DOHH2 (cell line): ENCODE measurements at regions not wholly inside any gene's neighbourhood (a gene's known extent, or its start where the extent isn't known, plus 50 kb on each side); places are given as distances from the start of the nearest gene placed in this dataset.
A peak's percentile ranks its signal among the peaks of the same experiment; 100 is the strongest.
"Not testable (repeated sequence)": the region's sequence is repeated elsewhere in the genome, so short reads cannot be mapped to it uniquely, and the experiment has no call there.

ENCODE experiments used
- H3F3A ChIP-seq: fragments of 200-600 bp; sonication (generic), shearing (Covaris generic); 2 replicates; pipeline ENCODE4 v1.6.0; 2016; ENCODE audit warnings: antibody characterized with exemption, mild to moderate bottlenecking; ENCODE audit not compliant: control insufficient read depth, insufficient read depth
- H3K27ac ChIP-seq: fragments of 200-600 bp; sonication (generic); 2 replicates; pipeline ENCODE4 v1.5.1; 2014; ENCODE audit warnings: low read depth, mild to moderate bottlenecking, low read length, moderate library complexity
- H3K27me3 ChIP-seq: fragments of 200-600 bp; sonication (generic); 2 replicates; pipeline ENCODE4 v1.6.1; 2014; ENCODE audit warnings: mild to moderate bottlenecking, low read length, mixed read lengths; ENCODE audit not compliant: control insufficient read depth
- H3K36me3 ChIP-seq: fragments of 200-600 bp; sonication (generic); 2 replicates; pipeline ENCODE4 v1.6.1; 2014; ENCODE audit warnings: mild to moderate bottlenecking, low read length, moderate library complexity, mixed read lengths; ENCODE audit not compliant: control insufficient read depth
- H3K4me1 ChIP-seq: fragments of 200-600 bp; sonication (generic); 2 replicates; pipeline ENCODE4 v1.6.1; 2014; ENCODE audit warnings: mild to moderate bottlenecking, low read length, mixed read lengths; ENCODE audit not compliant: control insufficient read depth
- H3K4me2 ChIP-seq: fragments of 200-600 bp; sonication (generic); 2 replicates; pipeline ENCODE4 v1.6.0; 2014; ENCODE audit warnings: mild to moderate bottlenecking, low read length, moderate library complexity
- H3K4me3 ChIP-seq: fragments of 200-600 bp; sonication (generic); 2 replicates; pipeline ENCODE4 v1.5.1; 2014; ENCODE audit warnings: mild to moderate bottlenecking, low read length, mixed read lengths
- H3K79me2 ChIP-seq: fragments of 200-600 bp; sonication (generic); 2 replicates; pipeline ENCODE4 v1.6.1; 2014; ENCODE audit warnings: mild to moderate bottlenecking, low read length, mixed read lengths; ENCODE audit not compliant: control insufficient read depth
- H3K9me2 ChIP-seq: fragments of 200-600 bp; sonication (generic); replicated peaks from 2 replicates; pipeline ENCODE4 v1.6.1; 2014; ENCODE audit warnings: mild to moderate bottlenecking, low read length, mixed read lengths; ENCODE audit not compliant: control insufficient read depth
- H3K9me3 ChIP-seq: fragments of 200-600 bp; sonication (generic); 2 replicates; pipeline ENCODE4 v1.6.1; 2014; ENCODE audit warnings: antibody characterized with exemption, low read length, mixed read lengths; ENCODE audit not compliant: control insufficient read depth, insufficient read depth
- H4K20me1 ChIP-seq: fragments of 200-600 bp; sonication (generic); 2 replicates; pipeline ENCODE4 v1.6.0; 2014; ENCODE audit warnings: low read depth, mild to moderate bottlenecking, antibody characterized with exemption, low read length, moderate library complexity; ENCODE audit not compliant: control insufficient read depth, insufficient read depth

DNA sequence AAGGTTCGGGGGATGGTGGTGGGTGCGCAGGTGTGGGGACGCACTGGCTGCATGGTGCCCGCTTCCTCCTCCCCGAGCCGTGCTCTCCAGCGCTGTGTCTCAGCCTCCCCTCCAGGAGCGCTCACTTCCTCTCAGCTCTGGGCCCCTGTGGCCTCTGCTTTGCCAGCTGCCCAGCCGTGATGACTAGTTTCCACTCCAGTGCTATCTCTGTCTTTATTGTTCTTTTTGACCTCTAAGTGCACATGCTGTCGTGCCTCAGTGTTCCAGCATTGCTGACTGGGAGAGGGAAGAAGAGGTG, 71.0 kb downstream of the NPIPB11 start:
- H3K36me3 ChIP-seq, H3K27me3 ChIP-seq, H3K79me2 ChIP-seq, H3K9me3 ChIP-seq, H4K20me1 ChIP-seq, H3K9me2 ChIP-seq: not testable (repeated sequence)
- Histone ChIP-seq H3F3A (peaks cover 20% of the 10 kb centered on the region), H3K4me2 (peak overlapping the region; percentile 69), H3K4me1 (peaks cover 60% of the 10 kb centered on the region), H3K27ac (peak overlapping the region; percentile 90), H3K4me3 (peak overlapping the region; percentile 56)

DNA sequence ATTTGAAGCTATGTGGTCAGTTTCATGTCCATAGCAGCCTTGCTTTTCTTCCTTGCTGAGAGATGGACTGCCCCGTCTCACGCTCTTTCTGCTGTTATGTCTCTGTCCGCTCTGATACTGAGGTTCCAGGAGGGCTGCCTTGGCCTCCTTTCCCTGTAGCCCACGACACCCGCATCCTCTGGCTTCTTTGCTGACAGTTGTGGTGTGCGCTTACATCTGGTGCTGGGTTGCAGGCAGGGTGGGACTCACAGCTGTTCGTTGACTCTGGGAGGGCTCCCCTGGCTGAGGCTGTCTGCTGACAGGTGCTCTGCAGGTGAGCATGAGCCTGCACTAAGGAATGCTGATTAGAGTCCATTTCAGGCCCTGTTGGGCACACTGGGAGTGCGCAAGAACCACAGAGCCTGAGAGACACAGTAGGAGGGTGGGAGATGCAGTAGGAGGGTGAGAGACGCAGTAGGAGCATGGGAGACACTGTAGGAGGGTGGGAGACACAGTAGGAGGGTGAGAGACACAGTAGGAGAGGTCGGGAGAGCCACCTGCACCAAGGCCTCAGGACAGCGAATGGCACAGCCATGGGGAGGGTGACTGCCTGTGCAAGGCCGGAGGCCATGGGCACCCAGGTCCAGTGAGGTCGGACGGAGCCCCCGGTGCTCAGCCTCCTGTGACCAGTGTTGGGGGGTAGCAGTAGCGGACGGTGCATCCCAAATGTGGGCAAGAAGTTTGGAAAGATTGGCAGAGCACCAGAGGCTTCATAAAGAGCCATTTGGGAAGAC, 71.5 kb downstream of the NPIPB11 start:
- Histone ChIP-seq H3K4me2 (peak overlapping the region; percentile 69), H3F3A (peaks cover 20% of the 10 kb centered on the region), H3K27ac (peak overlapping the region; percentile 90; the same call in 1 of the 2 replicates), H3K4me1 (peaks cover 56% of the 10 kb centered on the region), H3K4me3 (peak overlapping the region; percentile 56)
- H3K9me2 ChIP-seq, H3K9me3 ChIP-seq, H4K20me1 ChIP-seq, H3K79me2 ChIP-seq, H3K36me3 ChIP-seq, H3K27me3 ChIP-seq: not testable (repeated sequence)

DNA sequence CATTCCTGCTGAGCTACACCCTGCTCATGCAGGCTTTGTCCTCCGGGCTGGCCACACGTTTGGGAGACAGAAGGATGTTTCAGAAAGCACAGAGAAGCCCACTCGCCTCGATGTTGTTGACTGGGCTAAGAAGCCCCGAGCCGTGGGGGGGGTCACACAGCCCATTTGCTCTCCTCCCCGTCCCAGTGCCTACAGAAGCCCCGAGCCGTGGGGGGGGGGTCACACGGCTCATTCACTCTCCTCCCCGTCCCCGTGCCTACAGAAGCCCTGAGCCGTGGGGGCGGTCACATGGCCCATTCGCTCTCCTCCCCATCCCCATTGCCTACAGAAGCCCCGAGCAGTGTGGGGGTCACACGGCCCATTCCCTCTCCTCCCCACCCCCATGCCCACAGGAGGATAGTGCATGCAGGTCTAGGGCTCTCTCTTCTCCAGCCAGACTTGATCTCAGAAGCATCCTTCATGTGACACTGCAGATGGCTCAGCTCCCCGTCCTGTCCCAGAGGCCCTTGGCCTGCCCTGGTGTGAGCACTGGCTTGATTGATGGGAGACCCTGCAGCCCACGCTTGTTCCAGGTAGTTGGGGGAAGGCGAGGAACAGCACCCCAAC, 72.9 kb downstream of the NPIPB11 start:
- not testable (repeated sequence) for H3K9me2 ChIP-seq, H3K4me3 ChIP-seq, H3K36me3 ChIP-seq, H3K27me3 ChIP-seq, H3K4me2 ChIP-seq, H3K27ac ChIP-seq, H3K9me3 ChIP-seq, H4K20me1 ChIP-seq, H3K79me2 ChIP-seq
- Histone ChIP-seq H3F3A (peaks cover 13% of the 10 kb centered on the region), H3K4me1 (peaks cover 50% of the 10 kb centered on the region)

DNA sequence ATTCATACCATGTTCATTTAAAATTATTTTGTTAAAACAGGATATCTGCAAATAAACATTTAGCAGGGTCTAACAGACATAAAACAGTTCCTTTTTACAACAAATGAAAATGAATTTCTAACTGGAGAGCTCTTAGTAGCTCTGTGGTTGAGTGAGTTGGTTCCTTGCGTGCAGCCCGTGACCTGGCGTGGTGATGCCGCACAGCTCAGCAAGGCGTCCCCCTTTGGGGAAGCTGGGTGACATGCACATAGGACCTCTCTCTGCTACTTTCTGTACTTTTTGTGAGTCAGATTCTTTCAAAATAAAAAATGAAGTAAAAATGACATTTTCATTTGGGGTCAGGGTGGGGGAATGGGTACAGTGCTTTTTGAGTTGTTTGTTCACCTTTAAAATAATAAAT, 75.9 kb downstream of the NPIPB11 start:
- H3K9me3 ChIP-seq, H3K9me2 ChIP-seq, H3K79me2 ChIP-seq, H3K4me3 ChIP-seq, H3K27ac ChIP-seq, H3F3A ChIP-seq, H4K20me1 ChIP-seq, H3K27me3 ChIP-seq, H3K36me3 ChIP-seq: not testable (repeated sequence)
- Histone ChIP-seq H3K4me2 (peak overlapping the region; percentile 31; the same call in 1 of the 2 replicates), H3K4me1 (peaks cover 51% of the 10 kb centered on the region)

DNA sequence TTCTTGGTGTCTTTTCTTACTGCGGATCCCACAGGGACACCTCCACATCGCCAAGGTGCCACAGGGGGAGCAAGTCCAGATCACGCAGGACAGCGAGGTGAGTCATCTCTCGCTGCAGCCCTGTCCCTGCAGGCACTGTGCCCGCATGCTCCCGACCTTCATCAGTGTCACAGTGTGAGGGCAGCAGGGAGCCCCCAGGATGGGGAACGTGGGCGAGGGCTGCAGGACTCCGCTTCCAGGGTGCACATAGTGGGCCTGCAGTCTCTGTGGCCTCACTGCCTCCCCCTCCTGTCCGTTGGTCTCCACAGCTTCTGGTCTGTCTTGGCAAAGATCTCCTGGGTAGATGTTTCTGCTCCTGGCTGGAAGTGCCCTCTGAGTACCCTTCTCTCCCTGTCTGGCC, 78.0 kb downstream of the NPIPB11 start:
- H3K4me1 ChIP-seq, result peaks cover 54% of the 10 kb centered on the region
- not testable (repeated sequence) for H3K27ac ChIP-seq, H3K9me2 ChIP-seq, H3K9me3 ChIP-seq, H3K4me2 ChIP-seq, H3K4me3 ChIP-seq, H3K79me2 ChIP-seq, H4K20me1 ChIP-seq, H3K27me3 ChIP-seq, H3K36me3 ChIP-seq, H3F3A ChIP-seq

DNA sequence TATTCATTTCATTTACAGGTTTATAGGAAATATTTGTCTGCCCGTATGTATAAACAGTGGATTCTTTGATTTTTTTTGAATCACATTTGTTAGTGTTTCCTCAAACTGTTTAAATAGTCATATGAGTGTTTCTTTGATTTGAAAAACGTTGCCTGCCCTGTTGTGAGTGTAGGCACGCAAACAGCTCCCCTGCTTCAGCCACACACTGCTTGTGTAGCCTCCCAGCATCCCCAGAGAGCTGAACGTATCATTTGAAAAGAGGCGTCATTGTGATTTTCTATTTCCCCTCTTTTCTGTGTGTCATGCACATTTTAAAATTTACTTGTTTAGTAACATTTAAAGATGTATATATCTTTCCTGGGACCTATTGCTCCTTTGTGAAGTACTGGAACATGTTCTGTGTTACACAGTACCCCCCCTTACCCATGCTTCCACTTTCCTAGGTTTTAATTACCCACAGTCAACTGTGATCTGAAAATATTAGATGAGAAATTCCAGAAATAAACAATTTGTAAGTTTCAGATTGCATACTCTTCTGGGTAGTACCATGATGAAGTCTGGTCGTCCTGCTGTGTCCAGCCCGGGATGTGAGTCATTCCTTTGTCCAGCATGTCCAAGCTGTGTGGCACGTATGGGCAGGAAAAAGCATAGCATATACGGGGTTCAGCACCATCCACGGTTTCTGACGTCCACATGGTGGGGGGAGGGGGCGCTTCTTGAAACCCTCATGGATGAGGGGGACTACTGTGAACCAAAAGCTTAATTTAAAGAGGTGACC, 78.7 kb downstream of the NPIPB11 start:
- Histone ChIP-seq H3K4me2 (peak overlapping the region; percentile 36; the same call in 1 of the 2 replicates), H3K27ac (0 out of 2 replicates have a peak overlapping the region, but pooled peaks have one; percentile 21), H3K4me1 (peaks cover 54% of the 10 kb centered on the region)

DNA sequence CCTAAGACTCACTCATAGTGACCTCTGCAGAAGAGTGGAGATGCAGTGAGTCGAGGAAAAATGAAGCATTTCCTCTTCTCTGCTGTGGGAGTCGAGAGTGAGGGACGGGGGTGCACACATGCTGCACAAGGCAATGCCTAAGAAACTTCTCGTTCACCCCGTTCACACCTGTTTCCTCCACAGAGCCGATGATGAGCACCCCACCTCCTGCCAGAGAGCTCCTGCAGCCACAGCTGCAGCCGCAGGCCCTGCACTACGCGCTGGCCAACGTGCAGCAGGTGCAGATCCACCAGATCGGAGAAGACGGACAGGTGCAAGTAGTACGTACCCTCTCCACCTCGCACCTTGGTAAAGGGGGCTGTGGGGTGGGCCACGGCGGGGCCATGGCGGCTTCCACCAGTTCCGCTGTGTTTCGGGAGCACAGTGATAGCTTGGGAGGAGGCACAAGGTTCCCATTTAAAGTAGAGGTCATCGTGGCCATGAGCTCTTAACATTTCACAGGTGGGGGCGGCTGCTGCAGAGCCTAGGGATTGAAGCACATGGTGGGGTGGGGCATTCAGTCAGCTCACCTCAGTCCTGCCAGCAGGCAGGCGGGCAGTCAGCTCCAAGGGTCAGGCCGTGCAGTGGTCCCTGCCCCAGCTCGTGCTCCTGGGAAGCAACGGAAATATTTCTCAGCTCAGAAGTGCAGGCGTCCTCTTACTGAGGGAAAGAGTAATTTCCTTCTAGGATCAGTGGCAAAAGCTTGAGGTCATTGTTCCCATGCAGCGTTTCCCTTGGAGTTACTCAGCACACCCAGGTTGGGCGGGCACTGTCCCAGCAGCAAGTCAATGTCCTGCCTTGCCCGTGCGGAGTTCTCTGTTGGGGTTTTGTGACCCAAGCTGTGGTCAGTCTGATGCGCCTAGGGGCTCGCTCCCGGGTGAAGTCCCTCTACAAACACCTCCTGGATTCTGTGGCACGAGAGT, 80.1 kb downstream of the NPIPB11 start:
- H3K79me2 ChIP-seq, H3K9me2 ChIP-seq, H3K27me3 ChIP-seq, H3K36me3 ChIP-seq, H3K27ac ChIP-seq, H3K4me3 ChIP-seq, H3F3A ChIP-seq, H3K9me3 ChIP-seq, H4K20me1 ChIP-seq: not testable (repeated sequence)
- Histone ChIP-seq H3K4me2 (peak overlapping the region; percentile 30), H3K4me1 (peaks cover 54% of the 10 kb centered on the region)

More for the DNA sequence above, 78.7 kb downstream of the NPIPB11 start:
- H3K36me3 ChIP-seq, H3K79me2 ChIP-seq, H3K9me3 ChIP-seq, H4K20me1 ChIP-seq, H3K9me2 ChIP-seq, H3K27me3 ChIP-seq, H3K4me3 ChIP-seq, H3F3A ChIP-seq: not testable (repeated sequence)
